Vagina (tissue), 2 donors: ENCODE measurements at regions not wholly inside any gene's neighbourhood (a gene's known extent, or its start where the extent isn't known, plus 50 kb on each side); places are given as distances from the start of the nearest gene placed in this dataset.

Source experiments
- DNase-seq, 2 donors: peaks; one replicate each; pipeline ENCODE4 v3.0.0-alpha.2; 2017; ENCODE audit errors: extremely low spot score in 2 of 2
- H3K27ac ChIP-seq: fragments of 200-600 bp; sonication (generic); one replicate; pipeline ENCODE4 v1.5.1; 2019
- H3K27me3 ChIP-seq: fragments of 200-600 bp; sonication (generic); one replicate; pipeline ENCODE4 v1.5.1; 2019
- H3K36me3 ChIP-seq, 2 donors: fragments of 200-600 bp; sonication (generic); one replicate each; pipeline ENCODE4 v1.5.1; 2017 to 2019
- H3K4me1 ChIP-seq: fragments of 200-600 bp; sonication (generic); one replicate; pipeline ENCODE4 v1.5.1; 2019
- H3K4me3 ChIP-seq, 2 donors: fragments of 200-600 bp; sonication (generic); 1 replicate in 1 of 2; 2 replicates in 1 of 2; pipeline ENCODE4 v1.5.1; 2016 to 2019
- H3K9me3 ChIP-seq: fragments of 200-600 bp; sonication (generic); one replicate; pipeline ENCODE4 v1.5.1; 2019
- POLR2A ChIP-seq, 2 donors: fragments of 450-650 bp; IDR thresholded peaks; one replicate each; pipeline ENCODE4 v1.6.1; 2017; ENCODE audit warnings: antibody characterized with exemption in 2 of 2, mild to moderate bottlenecking in 2 of 2, moderate library complexity in 2 of 2
- POLR2AphosphoS5 ChIP-seq, 2 donors: sonication (generic); formaldehyde crosslinking; IDR thresholded peaks; one replicate each; pipeline ENCODE4 v1.9.0; 2017; ENCODE audit warnings: antibody characterized with exemption in 2 of 2, mild to moderate bottlenecking in 2 of 2, low read depth in 1 of 2; ENCODE audit not compliant: insufficient read depth in 1 of 2
- intact Hi-C: fragments of 100-400 bp; cut with DNase I; formaldehyde crosslinking; loops from one replicate; pipeline ENCODE4 v1.15.1; 2023
- TF ChIP-seq, protein P1 (sequence below), 3 experiments: fragments of 450-650 bp in 2 of 3; fragments of 200-600 bp in 1 of 3; sonication (generic) in 1 of 3; IDR thresholded peaks; one replicate each; pipeline ENCODE4 v1.5.1; 2017 to 2019; ENCODE audit warnings: antibody characterized with exemption in 3 of 3, mild to moderate bottlenecking in 2 of 3, moderate library complexity in 2 of 3

DNA sequence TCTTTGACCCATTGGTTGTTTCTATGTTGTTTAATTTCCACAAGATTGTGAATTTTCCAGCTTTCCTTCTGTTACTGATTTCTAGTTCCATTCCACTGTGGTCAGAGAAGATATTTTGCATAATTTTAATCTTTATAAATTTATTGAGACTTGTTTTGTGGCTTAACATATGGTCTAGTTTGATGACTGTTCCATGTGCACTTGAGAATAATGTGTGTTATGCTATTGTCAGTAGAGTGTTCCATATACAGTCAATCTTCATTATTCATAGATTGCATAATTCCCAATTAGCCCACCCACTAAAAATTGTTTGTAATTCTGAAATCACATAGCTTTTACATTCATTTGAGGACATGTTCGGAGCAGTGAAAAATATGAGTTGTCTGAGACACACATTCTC is 346.1 kb upstream of the DDI1 start:
- H3K9me3 ChIP-seq = no peaks in the 10 kb centered on the region
- no peaks in the 10 kb centered on the region for H3K36me3 ChIP-seq
- TF ChIP-seq POLR2AphosphoS5 (IDR thresholded peaks at IDR 0.05; ENCODE audit: insufficient read depth in 1 of 2, low read depth in 1 of 2) (no peak), POLR2A (IDR thresholded peaks at IDR 0.05) (no peak)
- TF ChIP-seq, protein P1, sequence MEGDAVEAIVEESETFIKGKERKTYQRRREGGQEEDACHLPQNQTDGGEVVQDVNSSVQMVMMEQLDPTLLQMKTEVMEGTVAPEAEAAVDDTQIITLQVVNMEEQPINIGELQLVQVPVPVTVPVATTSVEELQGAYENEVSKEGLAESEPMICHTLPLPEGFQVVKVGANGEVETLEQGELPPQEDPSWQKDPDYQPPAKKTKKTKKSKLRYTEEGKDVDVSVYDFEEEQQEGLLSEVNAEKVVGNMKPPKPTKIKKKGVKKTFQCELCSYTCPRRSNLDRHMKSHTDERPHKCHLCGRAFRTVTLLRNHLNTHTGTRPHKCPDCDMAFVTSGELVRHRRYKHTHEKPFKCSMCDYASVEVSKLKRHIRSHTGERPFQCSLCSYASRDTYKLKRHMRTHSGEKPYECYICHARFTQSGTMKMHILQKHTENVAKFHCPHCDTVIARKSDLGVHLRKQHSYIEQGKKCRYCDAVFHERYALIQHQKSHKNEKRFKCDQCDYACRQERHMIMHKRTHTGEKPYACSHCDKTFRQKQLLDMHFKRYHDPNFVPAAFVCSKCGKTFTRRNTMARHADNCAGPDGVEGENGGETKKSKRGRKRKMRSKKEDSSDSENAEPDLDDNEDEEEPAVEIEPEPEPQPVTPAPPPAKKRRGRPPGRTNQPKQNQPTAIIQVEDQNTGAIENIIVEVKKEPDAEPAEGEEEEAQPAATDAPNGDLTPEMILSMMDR (IDR thresholded peaks at IDR 0.05) = no peak
- no peaks in the 10 kb centered on the region for H3K4me1 ChIP-seq
- intact Hi-C loops = no loop called here
- H3K27me3 ChIP-seq = no peaks in the 10 kb centered on the region
- DNase-seq = no peak
- H3K27ac ChIP-seq = no peak overlapping the region
- no peak overlapping the region for H3K4me3 ChIP-seq

- TF ChIP-seq POLR2AphosphoS5 (IDR thresholded peaks at IDR 0.05; ENCODE audit: insufficient read depth in 1 of 2, low read depth in 1 of 2) (no peak), POLR2A (IDR thresholded peaks at IDR 0.05) (no peak)
- TF ChIP-seq, protein P1 (IDR thresholded peaks at IDR 0.05) = no peak
- Histone ChIP-seq H3K4me3 (no peak overlapping the region), H3K27me3 (no peaks in the 10 kb centered on the region), H3K36me3 (no peaks in the 10 kb centered on the region), H3K9me3 (no peaks in the 10 kb centered on the region), H3K27ac (no peak overlapping the region), H3K4me1 (peaks cover 5% of the 10 kb centered on the region)
- no peak for DNase-seq
- intact Hi-C loops = no loop called here
Observed at GRCh38 chr11:103696123-103696522, 340.3 kb upstream of the DDI1 start.

DNA sequence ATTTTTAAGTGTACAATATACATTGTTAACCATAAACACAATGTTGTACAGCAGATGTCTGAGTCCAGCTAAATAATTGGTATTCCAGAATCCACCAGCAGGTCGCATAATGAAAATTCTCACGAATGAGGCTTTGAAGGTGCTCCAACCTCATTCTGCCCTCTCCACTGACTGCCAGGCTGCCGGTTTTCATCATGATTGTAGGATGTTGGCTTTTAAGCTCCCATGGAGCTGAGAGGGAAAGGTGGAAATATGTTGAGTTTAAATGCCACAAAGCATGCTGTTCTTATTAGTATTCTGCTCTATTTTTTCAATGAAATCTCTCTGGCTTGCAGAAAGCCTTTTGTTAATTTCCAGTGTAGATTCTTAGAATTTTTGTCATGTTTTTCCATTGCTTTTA is 337.2 kb upstream of the DDI1 start:
- Histone ChIP-seq H3K36me3 (no peaks in the 10 kb centered on the region), H3K27ac (no peak overlapping the region), H3K27me3 (no peaks in the 10 kb centered on the region), H3K9me3 (no peaks in the 10 kb centered on the region), H3K4me1 (peaks cover 9% of the 10 kb centered on the region), H3K4me3 (no peak overlapping the region)
- no peak for DNase-seq
- TF ChIP-seq POLR2AphosphoS5 (IDR thresholded peaks at IDR 0.05; ENCODE audit: insufficient read depth in 1 of 2, low read depth in 1 of 2) = no peak
- TF ChIP-seq POLR2A (IDR thresholded peaks at IDR 0.05) = no peak
- TF ChIP-seq, protein P1 (IDR thresholded peaks at IDR 0.05) = no peak
- intact Hi-C loops = no loop called here

- intact Hi-C loops = no loop called here
- H3K9me3 ChIP-seq = no peaks in the 10 kb centered on the region
- peaks cover 9% of the 10 kb centered on the region for H3K4me1 ChIP-seq
- H3K27ac ChIP-seq = no peak overlapping the region
- H3K4me3 ChIP-seq = no peak overlapping the region
- DNase-seq = no peak
- no peaks in the 10 kb centered on the region for H3K27me3 ChIP-seq
- TF ChIP-seq POLR2AphosphoS5 (IDR thresholded peaks at IDR 0.05; ENCODE audit: insufficient read depth in 1 of 2, low read depth in 1 of 2) (no peak), POLR2A (IDR thresholded peaks at IDR 0.05) (no peak)
- TF ChIP-seq, protein P1 (IDR thresholded peaks at IDR 0.05) = no peak
- H3K36me3 ChIP-seq = no peaks in the 10 kb centered on the region
Observed at GRCh38 chr11:103699656-103700055, 336.8 kb upstream of the DDI1 start.

GRCh38 chr11:103700622-103701021 is 335.8 kb upstream of the DDI1 start:
- no peaks in the 10 kb centered on the region for H3K36me3 ChIP-seq
- peaks cover 9% of the 10 kb centered on the region for H3K4me1 ChIP-seq
- TF ChIP-seq POLR2AphosphoS5 (IDR thresholded peaks at IDR 0.05; ENCODE audit: insufficient read depth in 1 of 2, low read depth in 1 of 2) (no peak), POLR2A (IDR thresholded peaks at IDR 0.05) (no peak)
- TF ChIP-seq, protein P1 (IDR thresholded peaks at IDR 0.05) = no peak
- no peaks in the 10 kb centered on the region for H3K9me3 ChIP-seq
- no peak for DNase-seq
- no peak overlapping the region for H3K27ac ChIP-seq
- intact Hi-C loops = no loop called here
- no peaks in the 10 kb centered on the region for H3K27me3 ChIP-seq
- peak overlapping the region in 1 of 2 donors; percentile 8 for H3K4me3 ChIP-seq
